GM23338 (cell line): ENCODE measurements at regions not wholly inside any gene's neighbourhood (a gene's known extent, or its start where the extent isn't known, plus 50 kb on each side); places are given as distances from the start of the nearest gene placed in this dataset.

Experiments
- ATAC-seq: fragments of 200-7000 bp; cut with Tn5 transposase; 3 replicates; pipeline ENCODE4 v1.9.1; 2020
- DNase-seq: peaks from one replicate; pipeline ENCODE4 v3.0.0-alpha.2; 2015; ENCODE audit warnings: low spot score
- H2AFZ ChIP-seq: fragments of 200-600 bp; sonication (generic); 2 replicates; pipeline ENCODE4 v1.8.0; 2016; ENCODE audit warnings: antibody characterized with exemption, mild to moderate bottlenecking, moderate library complexity
- H3F3A ChIP-seq: fragments of 200-600 bp; sonication (generic); replicated peaks from 2 replicates; pipeline ENCODE4 v1.8.0; 2017; ENCODE audit warnings: antibody characterized with exemption, mixed run types, low read depth
- H3K27ac ChIP-seq: fragments of 200-600 bp; sonication (generic); 2 replicates; pipeline ENCODE4 v1.6.1; 2016; ENCODE audit warnings: low read depth
- H3K27me3 ChIP-seq: fragments of 200-600 bp; sonication (generic); 2 replicates; pipeline ENCODE4 v1.8.0; 2016; ENCODE audit warnings: mild to moderate bottlenecking, mixed run types, moderate library complexity; ENCODE audit not compliant: insufficient read depth
- H3K36me3 ChIP-seq: fragments of 200-600 bp; sonication (generic); 2 replicates; pipeline ENCODE4 v1.8.0; 2016; ENCODE audit warnings: mild to moderate bottlenecking; ENCODE audit not compliant: insufficient read depth
- H3K4me1 ChIP-seq: fragments of 200-600 bp; sonication (generic); 2 replicates; pipeline ENCODE4 v1.8.0; 2016; ENCODE audit warnings: mild to moderate bottlenecking, moderate library complexity; ENCODE audit not compliant: insufficient read depth
- H3K4me2 ChIP-seq: fragments of 200-600 bp; sonication (generic); 2 replicates; pipeline ENCODE4 v1.7.1; 2017; ENCODE audit warnings: mixed run types
- H3K4me3 ChIP-seq: fragments of 200-600 bp; sonication (generic); 2 replicates; pipeline ENCODE4 v1.6.1; 2016; ENCODE audit warnings: mixed run types
- H3K79me2 ChIP-seq: fragments of 200-600 bp; sonication (generic); replicated peaks from 2 replicates; pipeline ENCODE4 v1.8.0; 2017; ENCODE audit warnings: mild to moderate bottlenecking; ENCODE audit not compliant: insufficient read depth
- H3K9me2 ChIP-seq: fragments of 200-600 bp; sonication (generic); 2 replicates; pipeline ENCODE4 v1.8.0; 2017; ENCODE audit not compliant: insufficient read depth
- H4K20me1 ChIP-seq: fragments of 200-600 bp; sonication (generic); replicated peaks from 2 replicates; pipeline ENCODE4 v1.8.0; 2017; ENCODE audit warnings: mild to moderate bottlenecking; ENCODE audit not compliant: insufficient read depth
- H3K27ac Mint-ChIP-seq: 2 replicates; pipeline ENCODE4 v1.8.0; 2020; ENCODE audit warnings: inconsistent platforms, mild to moderate bottlenecking, moderate library complexity, mixed read lengths
- H3K27me3 Mint-ChIP-seq: 3 replicates; pipeline ENCODE4 v1.8.0; 2022; ENCODE audit warnings: low read depth, mild to moderate bottlenecking, moderate library complexity, mixed read lengths, inconsistent platforms; ENCODE audit not compliant: insufficient read depth, poor library complexity
- H3K36me3 Mint-ChIP-seq: 3 replicates; pipeline ENCODE4 v1.8.0; 2021; ENCODE audit warnings: low read depth, mild to moderate bottlenecking, inconsistent platforms, moderate library complexity, mixed read lengths
- H3K4me1 Mint-ChIP-seq: 3 replicates; pipeline ENCODE4 v1.8.0; 2020; ENCODE audit warnings: mild to moderate bottlenecking, inconsistent platforms, mixed read lengths
- H3K4me3 Mint-ChIP-seq: 3 replicates; pipeline ENCODE4 v1.8.0; 2021; ENCODE audit warnings: moderate library complexity, mild to moderate bottlenecking, inconsistent platforms, mixed read lengths
- H3K9me3 Mint-ChIP-seq: 3 replicates; pipeline ENCODE4 v1.8.0; 2020; ENCODE audit warnings: moderate library complexity, mild to moderate bottlenecking, inconsistent platforms, mixed read lengths
- CREB1 ChIP-seq: fragments of 250-450 bp; sonication (Bioruptor Pico); IDR thresholded peaks from 2 replicates; pipeline ENCODE4 v1.5.0; 2020; ENCODE audit warnings: low read depth, mild to moderate bottlenecking, moderate library complexity
- EZH2 ChIP-seq: fragments of 200-600 bp; sonication (generic); IDR thresholded peaks from one replicate; pipeline ENCODE4 v1.8.0; 2017; ENCODE audit warnings: antibody characterized with exemption, mild to moderate bottlenecking, low read depth; ENCODE audit not compliant: unreplicated experiment
- EZH2phosphoT487 ChIP-seq: fragments of 200-600 bp; sonication (generic); IDR thresholded peaks from one replicate; pipeline ENCODE4 v1.8.1; 2018; ENCODE audit warnings: antibody characterized with exemption; ENCODE audit not compliant: unreplicated experiment
- JUNB ChIP-seq: IDR thresholded peaks from one replicate; pipeline ENCODE4 v1.6.1; 2016; ENCODE audit warnings: antibody characterized with exemption; ENCODE audit not compliant: unreplicated experiment
- NANOG ChIP-seq: IDR thresholded peaks from 2 replicates; pipeline ENCODE4 v1.6.1; 2016; ENCODE audit warnings: antibody characterized with exemption, borderline replicate concordance
- POLR2AphosphoS5 ChIP-seq: IDR thresholded peaks from 2 replicates; pipeline ENCODE4 v1.6.1; 2016; ENCODE audit warnings: antibody characterized with exemption, low read depth
- STAT1 ChIP-seq: IDR thresholded peaks from one replicate; pipeline ENCODE4 v1.6.1; 2016; ENCODE audit warnings: antibody characterized with exemption; ENCODE audit not compliant: unreplicated experiment
- ZNF114 ChIP-seq: fragments of 250-450 bp; sonication (Bioruptor Pico); IDR thresholded peaks from 2 replicates; pipeline ENCODE4 v1.5.0; 2020; ENCODE audit warnings: mild to moderate bottlenecking, moderate library complexity
- ZNF331 ChIP-seq: fragments of 250-450 bp; sonication (Bioruptor Pico); IDR thresholded peaks from 2 replicates; pipeline ENCODE4 v1.5.0; 2020; ENCODE audit warnings: low read depth, mild to moderate bottlenecking, moderate library complexity
- TF ChIP-seq, protein P1 (sequence below): IDR thresholded peaks from one replicate; pipeline ENCODE4 v1.6.1; 2018; ENCODE audit warnings: antibody characterized with exemption; ENCODE audit not compliant: unreplicated experiment
- TF ChIP-seq, protein P2 (sequence below): IDR thresholded peaks from 2 replicates; pipeline ENCODE4 v1.6.1; 2016; ENCODE audit warnings: antibody characterized with exemption
- TF ChIP-seq, protein P3 (sequence below): fragments of 250-450 bp; sonication (Bioruptor Pico); IDR thresholded peaks from 2 replicates; pipeline ENCODE4 v1.5.0; 2020; ENCODE audit warnings: mild to moderate bottlenecking, moderate library complexity

DNA sequence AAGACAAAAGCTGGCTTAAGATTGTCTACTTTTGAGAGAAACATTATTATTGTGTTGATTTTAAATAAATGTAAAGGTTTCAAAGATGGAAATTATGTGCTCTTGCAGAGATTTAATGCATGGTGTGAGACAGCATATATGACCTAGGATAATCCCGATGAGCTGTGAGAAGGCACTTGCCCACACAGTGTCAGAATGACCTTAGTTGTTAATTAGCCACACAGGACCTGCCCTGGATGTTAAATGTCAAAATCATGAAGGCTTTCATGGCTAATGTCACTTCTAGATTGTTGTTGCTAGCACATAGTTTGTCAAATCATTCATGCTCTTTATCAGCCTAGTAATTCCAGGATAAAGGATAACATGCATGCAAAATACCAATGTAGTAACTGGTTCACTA is 135.3 kb upstream of the GAP43 start:
- no peak overlapping the region for H3K27ac Mint-ChIP-seq
- H3K4me1 Mint-ChIP-seq, result peaks cover 6% of the 10 kb centered on the region; the same call in 2 of the 3 replicates
- Histone ChIP-seq H3K4me3 (no peak overlapping the region), H3K4me1 (0 out of 2 replicates have a peak, but pooled peaks cover 6% of the 10 kb centered on the region), H4K20me1 (no peaks in the 10 kb centered on the region), H3K27me3 (no peaks in the 10 kb centered on the region), H3K79me2 (no peaks in the 10 kb centered on the region), H3K9me2 (no peaks in the 10 kb centered on the region; the same call in 1 of the 2 replicates), H2AFZ (no peak overlapping the region), H3F3A (no peaks in the 10 kb centered on the region), H3K4me2 (no peak overlapping the region), H3K36me3 (no peaks in the 10 kb centered on the region), H3K27ac (no peak overlapping the region)
- no peak for ATAC-seq
- no peak for DNase-seq
- no peaks in the 10 kb centered on the region for H3K36me3 Mint-ChIP-seq
- no peak overlapping the region for H3K4me3 Mint-ChIP-seq
- TF ChIP-seq POLR2AphosphoS5 (no peak), NANOG (no peak)
- peaks cover under 1% of the 10 kb centered on the region; the same call in 1 of the 3 replicates for H3K9me3 Mint-ChIP-seq
- peaks cover 2% of the 10 kb centered on the region for H3K27me3 Mint-ChIP-seq

DNA sequence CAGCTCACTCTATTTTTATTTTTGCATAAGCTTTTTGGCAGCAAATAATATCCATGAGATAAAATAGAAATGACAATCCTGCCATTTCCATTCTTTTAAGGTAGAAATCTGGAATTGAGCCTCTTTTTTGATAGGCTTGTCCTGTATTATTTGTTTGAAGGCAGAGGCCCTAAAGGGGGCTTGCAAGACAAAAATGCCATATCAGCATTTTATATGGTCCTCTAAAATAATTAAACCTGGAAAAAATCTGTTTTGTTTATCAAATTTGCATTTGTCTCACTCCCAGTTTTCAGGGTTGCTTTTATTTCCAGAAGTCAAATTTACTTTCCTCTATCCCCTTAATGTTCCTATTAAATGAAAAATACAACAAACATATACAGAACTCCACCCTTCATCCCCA is 134.9 kb upstream of the GAP43 start:
- Histone ChIP-seq H3K36me3 (no peaks in the 10 kb centered on the region), H2AFZ (no peak overlapping the region), H3K79me2 (no peaks in the 10 kb centered on the region), H4K20me1 (no peaks in the 10 kb centered on the region), H3K4me2 (no peak overlapping the region), H3F3A (no peaks in the 10 kb centered on the region), H3K4me3 (no peak overlapping the region), H3K27me3 (no peaks in the 10 kb centered on the region), H3K9me2 (no peaks in the 10 kb centered on the region), H3K27ac (no peak overlapping the region), H3K4me1 (0 out of 2 replicates have a peak, but pooled peaks cover 6% of the 10 kb centered on the region)
- Mint-ChIP-seq H3K27me3 (peaks cover 2% of the 10 kb centered on the region), H3K9me3 (no peaks in the 10 kb centered on the region), H3K4me3 (no peak overlapping the region), H3K36me3 (no peaks in the 10 kb centered on the region), H3K27ac (no peak overlapping the region), H3K4me1 (peaks cover 6% of the 10 kb centered on the region; the same call in 2 of the 3 replicates)
- DNase-seq, result no peak
- ATAC-seq, result no peak
- TF ChIP-seq, protein P1, sequence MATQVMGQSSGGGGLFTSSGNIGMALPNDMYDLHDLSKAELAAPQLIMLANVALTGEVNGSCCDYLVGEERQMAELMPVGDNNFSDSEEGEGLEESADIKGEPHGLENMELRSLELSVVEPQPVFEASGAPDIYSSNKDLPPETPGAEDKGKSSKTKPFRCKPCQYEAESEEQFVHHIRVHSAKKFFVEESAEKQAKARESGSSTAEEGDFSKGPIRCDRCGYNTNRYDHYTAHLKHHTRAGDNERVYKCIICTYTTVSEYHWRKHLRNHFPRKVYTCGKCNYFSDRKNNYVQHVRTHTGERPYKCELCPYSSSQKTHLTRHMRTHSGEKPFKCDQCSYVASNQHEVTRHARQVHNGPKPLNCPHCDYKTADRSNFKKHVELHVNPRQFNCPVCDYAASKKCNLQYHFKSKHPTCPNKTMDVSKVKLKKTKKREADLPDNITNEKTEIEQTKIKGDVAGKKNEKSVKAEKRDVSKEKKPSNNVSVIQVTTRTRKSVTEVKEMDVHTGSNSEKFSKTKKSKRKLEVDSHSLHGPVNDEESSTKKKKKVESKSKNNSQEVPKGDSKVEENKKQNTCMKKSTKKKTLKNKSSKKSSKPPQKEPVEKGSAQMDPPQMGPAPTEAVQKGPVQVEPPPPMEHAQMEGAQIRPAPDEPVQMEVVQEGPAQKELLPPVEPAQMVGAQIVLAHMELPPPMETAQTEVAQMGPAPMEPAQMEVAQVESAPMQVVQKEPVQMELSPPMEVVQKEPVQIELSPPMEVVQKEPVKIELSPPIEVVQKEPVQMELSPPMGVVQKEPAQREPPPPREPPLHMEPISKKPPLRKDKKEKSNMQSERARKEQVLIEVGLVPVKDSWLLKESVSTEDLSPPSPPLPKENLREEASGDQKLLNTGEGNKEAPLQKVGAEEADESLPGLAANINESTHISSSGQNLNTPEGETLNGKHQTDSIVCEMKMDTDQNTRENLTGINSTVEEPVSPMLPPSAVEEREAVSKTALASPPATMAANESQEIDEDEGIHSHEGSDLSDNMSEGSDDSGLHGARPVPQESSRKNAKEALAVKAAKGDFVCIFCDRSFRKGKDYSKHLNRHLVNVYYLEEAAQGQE, result no peak
- TF ChIP-seq CREB1 (CRISPR knock-in tag) (no peak), NANOG (no peak), ZNF331 (no peak), EZH2 (no peak), JUNB (no peak), POLR2AphosphoS5 (no peak), EZH2phosphoT487 (no peak), ZNF114 (no peak), STAT1 (no peak)
- TF ChIP-seq, protein P2, sequence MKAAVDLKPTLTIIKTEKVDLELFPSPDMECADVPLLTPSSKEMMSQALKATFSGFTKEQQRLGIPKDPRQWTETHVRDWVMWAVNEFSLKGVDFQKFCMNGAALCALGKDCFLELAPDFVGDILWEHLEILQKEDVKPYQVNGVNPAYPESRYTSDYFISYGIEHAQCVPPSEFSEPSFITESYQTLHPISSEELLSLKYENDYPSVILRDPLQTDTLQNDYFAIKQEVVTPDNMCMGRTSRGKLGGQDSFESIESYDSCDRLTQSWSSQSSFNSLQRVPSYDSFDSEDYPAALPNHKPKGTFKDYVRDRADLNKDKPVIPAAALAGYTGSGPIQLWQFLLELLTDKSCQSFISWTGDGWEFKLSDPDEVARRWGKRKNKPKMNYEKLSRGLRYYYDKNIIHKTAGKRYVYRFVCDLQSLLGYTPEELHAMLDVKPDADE, result no peak
- TF ChIP-seq, protein P3, sequence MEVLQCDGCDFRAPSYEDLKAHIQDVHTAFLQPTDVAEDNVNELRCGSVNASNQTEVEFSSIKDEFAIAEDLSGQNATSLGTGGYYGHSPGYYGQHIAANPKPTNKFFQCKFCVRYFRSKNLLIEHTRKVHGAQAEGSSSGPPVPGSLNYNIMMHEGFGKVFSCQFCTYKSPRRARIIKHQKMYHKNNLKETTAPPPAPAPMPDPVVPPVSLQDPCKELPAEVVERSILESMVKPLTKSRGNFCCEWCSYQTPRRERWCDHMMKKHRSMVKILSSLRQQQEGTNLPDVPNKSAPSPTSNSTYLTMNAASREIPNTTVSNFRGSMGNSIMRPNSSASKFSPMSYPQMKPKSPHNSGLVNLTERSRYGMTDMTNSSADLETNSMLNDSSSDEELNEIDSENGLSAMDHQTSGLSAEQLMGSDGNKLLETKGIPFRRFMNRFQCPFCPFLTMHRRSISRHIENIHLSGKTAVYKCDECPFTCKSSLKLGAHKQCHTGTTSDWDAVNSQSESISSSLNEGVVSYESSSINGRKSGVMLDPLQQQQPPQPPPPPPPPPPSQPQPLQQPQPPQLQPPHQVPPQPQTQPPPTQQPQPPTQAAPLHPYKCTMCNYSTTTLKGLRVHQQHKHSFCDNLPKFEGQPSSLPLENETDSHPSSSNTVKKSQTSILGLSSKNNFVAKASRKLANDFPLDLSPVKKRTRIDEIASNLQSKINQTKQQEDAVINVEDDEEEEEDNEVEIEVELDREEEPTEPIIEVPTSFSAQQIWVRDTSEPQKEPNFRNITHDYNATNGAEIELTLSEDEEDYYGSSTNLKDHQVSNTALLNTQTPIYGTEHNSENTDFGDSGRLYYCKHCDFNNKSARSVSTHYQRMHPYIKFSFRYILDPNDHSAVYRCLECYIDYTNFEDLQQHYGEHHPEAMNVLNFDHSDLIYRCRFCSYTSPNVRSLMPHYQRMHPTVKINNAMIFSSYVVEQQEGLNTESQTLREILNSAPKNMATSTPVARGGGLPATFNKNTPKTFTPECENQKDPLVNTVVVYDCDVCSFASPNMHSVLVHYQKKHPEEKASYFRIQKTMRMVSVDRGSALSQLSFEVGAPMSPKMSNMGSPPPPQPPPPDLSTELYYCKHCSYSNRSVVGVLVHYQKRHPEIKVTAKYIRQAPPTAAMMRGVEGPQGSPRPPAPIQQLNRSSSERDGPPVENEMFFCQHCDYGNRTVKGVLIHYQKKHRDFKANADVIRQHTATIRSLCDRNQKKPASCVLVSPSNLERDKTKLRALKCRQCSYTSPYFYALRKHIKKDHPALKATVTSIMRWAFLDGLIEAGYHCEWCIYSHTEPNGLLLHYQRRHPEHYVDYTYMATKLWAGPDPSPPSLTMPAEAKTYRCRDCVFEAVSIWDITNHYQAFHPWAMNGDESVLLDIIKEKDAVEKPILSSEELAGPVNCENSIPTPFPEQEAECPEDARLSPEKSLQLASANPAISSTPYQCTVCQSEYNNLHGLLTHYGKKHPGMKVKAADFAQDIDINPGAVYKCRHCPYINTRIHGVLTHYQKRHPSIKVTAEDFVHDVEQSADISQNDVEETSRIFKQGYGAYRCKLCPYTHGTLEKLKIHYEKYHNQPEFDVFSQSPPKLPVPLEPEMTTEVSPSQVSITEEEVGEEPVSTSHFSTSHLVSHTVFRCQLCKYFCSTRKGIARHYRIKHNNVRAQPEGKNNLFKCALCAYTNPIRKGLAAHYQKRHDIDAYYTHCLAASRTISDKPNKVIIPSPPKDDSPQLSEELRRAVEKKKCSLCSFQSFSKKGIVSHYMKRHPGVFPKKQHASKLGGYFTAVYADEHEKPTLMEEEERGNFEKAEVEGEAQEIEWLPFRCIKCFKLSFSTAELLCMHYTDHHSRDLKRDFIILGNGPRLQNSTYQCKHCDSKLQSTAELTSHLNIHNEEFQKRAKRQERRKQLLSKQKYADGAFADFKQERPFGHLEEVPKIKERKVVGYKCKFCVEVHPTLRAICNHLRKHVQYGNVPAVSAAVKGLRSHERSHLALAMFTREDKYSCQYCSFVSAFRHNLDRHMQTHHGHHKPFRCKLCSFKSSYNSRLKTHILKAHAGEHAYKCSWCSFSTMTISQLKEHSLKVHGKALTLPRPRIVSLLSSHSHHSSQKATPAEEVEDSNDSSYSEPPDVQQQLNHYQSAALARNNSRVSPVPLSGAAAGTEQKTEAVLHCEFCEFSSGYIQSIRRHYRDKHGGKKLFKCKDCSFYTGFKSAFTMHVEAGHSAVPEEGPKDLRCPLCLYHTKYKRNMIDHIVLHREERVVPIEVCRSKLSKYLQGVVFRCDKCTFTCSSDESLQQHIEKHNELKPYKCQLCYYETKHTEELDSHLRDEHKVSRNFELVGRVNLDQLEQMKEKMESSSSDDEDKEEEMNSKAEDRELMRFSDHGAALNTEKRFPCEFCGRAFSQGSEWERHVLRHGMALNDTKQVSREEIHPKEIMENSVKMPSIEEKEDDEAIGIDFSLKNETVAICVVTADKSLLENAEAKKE (CRISPR knock-in tag), result no peak
